Ishikawa (cell line): ENCODE measurements at regions not wholly inside any gene's neighbourhood (a gene's known extent, or its start where the extent isn't known, plus 50 kb on each side); places are given as distances from the start of the nearest gene placed in this dataset.

Experiments used
- FOXM1 ChIP-seq: IDR thresholded peaks from 2 replicates; pipeline ENCODE4 v1.6.1; 2012; ENCODE audit warnings: low read depth, borderline replicate concordance
- MAX ChIP-seq: IDR thresholded peaks from 2 replicates; pipeline ENCODE4 v1.6.1; 2012
- REST ChIP-seq: IDR thresholded peaks from 2 replicates; pipeline ENCODE4 v1.6.1; 2012; ENCODE audit warnings: low read depth, mild to moderate bottlenecking
- YY1 ChIP-seq: IDR thresholded peaks from 2 replicates; pipeline ENCODE4 v1.6.1; 2012; ENCODE audit warnings: low read depth

- no peak for TF ChIP-seq MAX
- TF ChIP-seq YY1: no peak
- no peak for TF ChIP-seq REST
- no peak for TF ChIP-seq FOXM1
Observed at GRCh38 chr5:164649266-164649665, 1143.8 kb downstream of the MAT2B start.
